ENCODE measurements at regions not wholly inside any gene's neighbourhood (a gene's known extent, or its start where the extent isn't known, plus 50 kb on each side); places are given as distances from the start of the nearest gene placed in this dataset.

DNA sequence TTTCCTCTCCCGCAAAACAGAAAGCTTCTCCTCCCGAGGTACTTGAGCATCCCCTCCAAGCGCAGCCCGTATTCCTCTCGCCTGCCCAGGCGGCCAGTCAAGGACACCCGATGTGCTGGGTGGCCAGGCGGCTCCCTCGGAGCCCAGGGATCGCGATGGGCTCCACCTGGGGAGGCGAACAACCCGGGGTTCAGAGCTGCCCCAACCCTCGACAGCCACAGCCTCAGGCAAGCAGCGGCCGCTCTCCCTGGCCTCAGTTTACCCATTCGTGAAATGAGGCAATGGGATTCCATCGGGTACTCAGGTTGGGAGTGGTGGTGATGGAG, 147.4 kb downstream of the CYP26A1 start:
- Histone ChIP-seq H3K9me3 (ENCODE audit: control insufficient read depth in 1 of 2, insufficient read depth in 1 of 2, low read depth in 1 of 2, low read length in 2 of 2) (no peaks in the 10 kb centered on the region), H2AFZ (ENCODE audit: low read depth, low read length, poor library complexity, severe bottlenecking) (no peak overlapping the region), H3K27me3 (ENCODE audit: insufficient read depth, low read length) (no peaks in the 10 kb centered on the region), H3K9ac (ENCODE audit: low read length) (no peak overlapping the region), H3K4me1 (ENCODE audit: control insufficient read depth in 1 of 2, insufficient read depth in 2 of 2, low read length in 2 of 2) (no peaks in the 10 kb centered on the region), H3K4me2 (ENCODE audit: low read length) (no peak overlapping the region), H3K27ac (ENCODE audit: low read depth, low read length) (no peak overlapping the region), H3K4me3 (replicated peaks in 1 of 2; ENCODE audit: low read depth in 1 of 2, low read length in 2 of 2) (no peak overlapping the region), H3K9me2 (ENCODE audit: insufficient read depth) (0 out of 2 replicates have a peak, but pooled peaks cover 2% of the 10 kb centered on the region), H4K20me1 (ENCODE audit: insufficient read depth) (no peaks in the 10 kb centered on the region), H3K79me2 (ENCODE audit: insufficient read depth, low read length) (no peaks in the 10 kb centered on the region), H3K36me3 (ENCODE audit: control insufficient read depth in 1 of 2, insufficient read depth in 2 of 2, low read length in 2 of 2) (no peaks in the 10 kb centered on the region)
- no peak for ATAC-seq
- POLR2A ChIA-PET, result no interaction called here
- RAD21 ChIA-PET (ENCODE audit: low non-redundant PET in 1 of 2, low total read pairs in 2 of 2, uncharacterized antibody in 2 of 2, unreplicated experiment in 2 of 2), result no interaction called here
- intact Hi-C loops (cut with micrococcal nuclease), result no loop called here
- DNase-seq (ENCODE audit: low read depth, low spot score), result no peak
- CTCF ChIA-PET, result no interaction called here
- no peak for TF ChIP-seq EZH2 (IDR thresholded peaks at IDR 0.05)
- no peak for TF ChIP-seq SIN3A (IDR thresholded peaks at IDR 0.05; ENCODE audit: low read depth)
- TF ChIP-seq SRF (IDR thresholded peaks at IDR 0.05; ENCODE audit: low read depth), result no peak
- TF ChIP-seq, protein P1, sequence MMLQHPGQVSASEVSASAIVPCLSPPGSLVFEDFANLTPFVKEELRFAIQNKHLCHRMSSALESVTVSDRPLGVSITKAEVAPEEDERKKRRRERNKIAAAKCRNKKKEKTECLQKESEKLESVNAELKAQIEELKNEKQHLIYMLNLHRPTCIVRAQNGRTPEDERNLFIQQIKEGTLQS (IDR thresholded peaks at IDR 0.05), result no peak
- TF ChIP-seq RAD21 (IDR thresholded peaks at IDR 0.05; ENCODE audit: low read depth), result no peak
- no peak for TF ChIP-seq CEBPB (IDR thresholded peaks at IDR 0.05; ENCODE audit: low read depth)
- TF ChIP-seq, protein P2, sequence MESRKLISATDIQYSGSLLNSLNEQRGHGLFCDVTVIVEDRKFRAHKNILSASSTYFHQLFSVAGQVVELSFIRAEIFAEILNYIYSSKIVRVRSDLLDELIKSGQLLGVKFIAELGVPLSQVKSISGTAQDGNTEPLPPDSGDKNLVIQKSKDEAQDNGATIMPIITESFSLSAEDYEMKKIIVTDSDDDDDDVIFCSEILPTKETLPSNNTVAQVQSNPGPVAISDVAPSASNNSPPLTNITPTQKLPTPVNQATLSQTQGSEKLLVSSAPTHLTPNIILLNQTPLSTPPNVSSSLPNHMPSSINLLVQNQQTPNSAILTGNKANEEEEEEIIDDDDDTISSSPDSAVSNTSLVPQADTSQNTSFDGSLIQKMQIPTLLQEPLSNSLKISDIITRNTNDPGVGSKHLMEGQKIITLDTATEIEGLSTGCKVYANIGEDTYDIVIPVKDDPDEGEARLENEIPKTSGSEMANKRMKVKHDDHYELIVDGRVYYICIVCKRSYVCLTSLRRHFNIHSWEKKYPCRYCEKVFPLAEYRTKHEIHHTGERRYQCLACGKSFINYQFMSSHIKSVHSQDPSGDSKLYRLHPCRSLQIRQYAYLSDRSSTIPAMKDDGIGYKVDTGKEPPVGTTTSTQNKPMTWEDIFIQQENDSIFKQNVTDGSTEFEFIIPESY (IDR thresholded peaks at IDR 0.05; ENCODE audit: extremely low read depth, insufficient replicate concordance, low read length), result no peak
- no peak for TF ChIP-seq FOSL1 (IDR thresholded peaks at IDR 0.05; ENCODE audit: low read depth)
- no peak for TF ChIP-seq EGR1 (IDR thresholded peaks at IDR 0.05; ENCODE audit: low read depth)
- no peak for TF ChIP-seq JUND (IDR thresholded peaks at IDR 0.05)
- TF ChIP-seq POLR2AphosphoS5 (IDR thresholded peaks at IDR 0.05; ENCODE audit: low read depth, low read length), result no peak
- no TSS peak for BruUV-seq (replicated peaks)

DNA sequence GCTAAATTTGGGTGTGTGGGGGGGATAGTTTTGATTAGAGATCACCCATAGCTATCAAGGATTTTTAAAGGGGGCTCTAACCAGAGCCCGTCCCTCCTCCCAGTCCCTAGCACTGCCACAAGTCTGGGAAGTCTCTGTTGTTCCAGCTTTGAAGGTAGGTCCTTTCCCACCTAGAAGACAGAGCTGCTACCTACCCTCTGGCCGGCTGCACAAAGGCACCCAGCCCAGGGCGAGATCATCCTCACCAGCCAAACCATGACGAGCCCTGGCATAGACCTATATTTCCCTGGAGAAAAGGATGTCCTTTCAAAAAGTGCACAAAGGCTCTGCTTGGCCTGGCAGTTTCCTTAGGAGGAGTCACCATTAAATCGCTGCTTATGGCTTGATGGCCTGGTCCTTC, 147.8 kb downstream of the CYP26A1 start:
- DNase-seq (ENCODE audit: low read depth, low spot score), result no peak
- no peak overlapping the region for H2AFZ ChIP-seq (ENCODE audit: low read depth, low read length, poor library complexity, severe bottlenecking)
- H3K9me2 ChIP-seq (ENCODE audit: insufficient read depth), result 0 out of 2 replicates have a peak, but pooled peaks cover 2% of the 10 kb centered on the region
- intact Hi-C loops (cut with micrococcal nuclease), result no loop called here
- H3K79me2 ChIP-seq (ENCODE audit: insufficient read depth, low read length), result no peaks in the 10 kb centered on the region
- H3K9me3 ChIP-seq (ENCODE audit: control insufficient read depth in 1 of 2, insufficient read depth in 1 of 2, low read depth in 1 of 2, low read length in 2 of 2), result no peaks in the 10 kb centered on the region
- RAD21 ChIA-PET (ENCODE audit: low non-redundant PET in 1 of 2, low total read pairs in 2 of 2, uncharacterized antibody in 2 of 2, unreplicated experiment in 2 of 2), result no interaction called here
- no peak overlapping the region for H3K9ac ChIP-seq (ENCODE audit: low read length)
- no peaks in the 10 kb centered on the region for H3K36me3 ChIP-seq (ENCODE audit: control insufficient read depth in 1 of 2, insufficient read depth in 2 of 2, low read length in 2 of 2)
- POLR2A ChIA-PET, result no interaction called here
- H3K27ac ChIP-seq (ENCODE audit: low read depth, low read length), result no peak overlapping the region
- no peaks in the 10 kb centered on the region for H4K20me1 ChIP-seq (ENCODE audit: insufficient read depth)
- no peak overlapping the region for H3K4me2 ChIP-seq (ENCODE audit: low read length)
- ATAC-seq, result no peak
- no peak for TF ChIP-seq FOSL1 (IDR thresholded peaks at IDR 0.05; ENCODE audit: low read depth)
- TF ChIP-seq, protein P2 (IDR thresholded peaks at IDR 0.05; ENCODE audit: extremely low read depth, insufficient replicate concordance, low read length), result no peak
- no peak for TF ChIP-seq ZFX (IDR thresholded peaks at IDR 0.05)
- TF ChIP-seq SP1 (IDR thresholded peaks at IDR 0.05; ENCODE audit: low read depth), result no peak
- TF ChIP-seq, protein P3, sequence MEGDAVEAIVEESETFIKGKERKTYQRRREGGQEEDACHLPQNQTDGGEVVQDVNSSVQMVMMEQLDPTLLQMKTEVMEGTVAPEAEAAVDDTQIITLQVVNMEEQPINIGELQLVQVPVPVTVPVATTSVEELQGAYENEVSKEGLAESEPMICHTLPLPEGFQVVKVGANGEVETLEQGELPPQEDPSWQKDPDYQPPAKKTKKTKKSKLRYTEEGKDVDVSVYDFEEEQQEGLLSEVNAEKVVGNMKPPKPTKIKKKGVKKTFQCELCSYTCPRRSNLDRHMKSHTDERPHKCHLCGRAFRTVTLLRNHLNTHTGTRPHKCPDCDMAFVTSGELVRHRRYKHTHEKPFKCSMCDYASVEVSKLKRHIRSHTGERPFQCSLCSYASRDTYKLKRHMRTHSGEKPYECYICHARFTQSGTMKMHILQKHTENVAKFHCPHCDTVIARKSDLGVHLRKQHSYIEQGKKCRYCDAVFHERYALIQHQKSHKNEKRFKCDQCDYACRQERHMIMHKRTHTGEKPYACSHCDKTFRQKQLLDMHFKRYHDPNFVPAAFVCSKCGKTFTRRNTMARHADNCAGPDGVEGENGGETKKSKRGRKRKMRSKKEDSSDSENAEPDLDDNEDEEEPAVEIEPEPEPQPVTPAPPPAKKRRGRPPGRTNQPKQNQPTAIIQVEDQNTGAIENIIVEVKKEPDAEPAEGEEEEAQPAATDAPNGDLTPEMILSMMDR (IDR thresholded peaks at IDR 0.05 in 2 of 3, conservative IDR thresholded peaks at IDR 0.05 in 1 of 3; ENCODE audit: borderline replicate concordance in 1 of 3, insufficient read depth in 1 of 3, low read depth in 2 of 3, low read length in 2 of 3), result no peak
- no peak for TF ChIP-seq YY1 (IDR thresholded peaks at IDR 0.05; ENCODE audit: extremely low read depth, insufficient replicate concordance, low read depth, low read length)
- no peaks in the 10 kb centered on the region for H3K27me3 ChIP-seq (ENCODE audit: insufficient read depth, low read length)
- no peaks in the 10 kb centered on the region for H3K4me1 ChIP-seq (ENCODE audit: control insufficient read depth in 1 of 2, insufficient read depth in 2 of 2, low read length in 2 of 2)
- CTCF ChIA-PET, result no interaction called here
- no TSS peak for BruUV-seq (replicated peaks)
- no peak overlapping the region for H3K4me3 ChIP-seq (replicated peaks in 1 of 2; ENCODE audit: low read depth in 1 of 2, low read length in 2 of 2)

All from HCT116 (cell line).